Right renal pelvis (tissue), 4 donors: ENCODE measurements at regions not wholly inside any gene's neighbourhood (a gene's known extent, or its start where the extent isn't known, plus 50 kb on each side); places are given as distances from the start of the nearest gene placed in this dataset.
"Not testable (repeated sequence)": the region's sequence is repeated elsewhere in the genome, so short reads cannot be mapped to it uniquely, and the experiment has no call there.

ENCODE experiments used
- DNase-seq, 4 donors: peaks; one replicate each; pipeline ENCODE4 v3.0.0-alpha.2; 2013; ENCODE audit warnings: low read depth in 4 of 4, low spot score in 3 of 4, missing footprints in 1 of 4

- DNase-seq = no peak
Measured at GRCh38 chr18:22499421-22499820, 81.7 kb upstream of the CTAGE1 start.

- peak in 2 of 4 donors; percentile 14 to 20 for DNase-seq
Measured at GRCh38 chr18:22503803-22504202, 86.1 kb upstream of the CTAGE1 start.

- no peak for DNase-seq
Measured at GRCh38 chr18:22504251-22505030, 86.7 kb upstream of the CTAGE1 start.

GRCh38 chr18:22505141-22505591 lies 87.5 kb upstream of the CTAGE1 start:
- DNase-seq = no peak

GRCh38 chr18:22507055-22507454 lies 89.3 kb upstream of the CTAGE1 start:
- DNase-seq = no peak

- DNase-seq = no peak
Measured at GRCh38 chr18:22509423-22509822, 91.7 kb upstream of the CTAGE1 start.

GRCh38 chr18:22510697-22511096 lies 93.0 kb upstream of the CTAGE1 start:
- no peak for DNase-seq

GRCh38 chr18:22513721-22514481 lies 96.2 kb upstream of the CTAGE1 start:
- DNase-seq = no peak

- DNase-seq = no peak
Measured at GRCh38 chr18:22514655-22515054, 96.9 kb upstream of the CTAGE1 start.

GRCh38 chr18:22515250-22515649 lies 97.5 kb upstream of the CTAGE1 start:
- no peak for DNase-seq

- no peak for DNase-seq
Measured at GRCh38 chr18:22517356-22517755, 99.6 kb upstream of the CTAGE1 start.

- no peak for DNase-seq
Measured at GRCh38 chr18:22521026-22521707, 103.5 kb upstream of the CTAGE1 start.

GRCh38 chr18:22523481-22523880 lies 105.8 kb upstream of the CTAGE1 start:
- no peak for DNase-seq

- DNase-seq = no peak
Measured at GRCh38 chr18:22524783-22525182, 107.1 kb upstream of the CTAGE1 start.

- no peak for DNase-seq
Measured at GRCh38 chr18:22525313-22525712, 107.6 kb upstream of the CTAGE1 start.

- no peak for DNase-seq
Measured at GRCh38 chr18:22525883-22526282, 108.2 kb upstream of the CTAGE1 start.

GRCh38 chr18:22528291-22528690 lies 110.6 kb upstream of the CTAGE1 start:
- no peak for DNase-seq

GRCh38 chr18:22534706-22535105 lies 117.0 kb upstream of the CTAGE1 start:
- not testable (repeated sequence) for DNase-seq

GRCh38 chr18:22536558-22536957 lies 118.8 kb upstream of the CTAGE1 start:
- DNase-seq = no peak

GRCh38 chr18:22538426-22538825 lies 120.7 kb upstream of the CTAGE1 start:
- no peak for DNase-seq

- DNase-seq = no peak
Measured at GRCh38 chr18:22539051-22539765, 121.5 kb upstream of the CTAGE1 start.
